ENCODE measurements at regions not wholly inside any gene's neighbourhood (a gene's known extent, or its start where the extent isn't known, plus 50 kb on each side); places are given as distances from the start of the nearest gene placed in this dataset.

- no peak for TF ChIP-seq CTCF (IDR thresholded peaks at IDR 0.05; ENCODE audit: low read depth, low read length)
- peaks cover 4% of the 10 kb centered on the region for H3K4me1 ChIP-seq (ENCODE audit: low read depth)
- no peaks in the 10 kb centered on the region for H3K36me3 ChIP-seq
- no peak overlapping the region for H3K4me3 ChIP-seq
- peak in 1 of 2 donors; percentile 22 for DNase-seq (ENCODE audit: low read depth in 1 of 2, low spot score in 1 of 2)
- H3K27ac ChIP-seq = no peak overlapping the region
- no peaks in the 10 kb centered on the region for H3K27me3 ChIP-seq
- no peaks in the 10 kb centered on the region for H3K9me3 ChIP-seq (ENCODE audit: low read depth)
Measured at GRCh38 chr4:107115185-107115847, 79.2 kb upstream of the DKK2 start.

- Histone ChIP-seq H3K27ac (no peak overlapping the region), H3K9me3 (ENCODE audit: low read depth) (no peaks in the 10 kb centered on the region), H3K4me1 (ENCODE audit: low read depth) (no peaks in the 10 kb centered on the region), H3K27me3 (no peaks in the 10 kb centered on the region), H3K36me3 (no peaks in the 10 kb centered on the region), H3K4me3 (no peak overlapping the region)
- no peak for DNase-seq (ENCODE audit: low read depth in 1 of 2, low spot score in 1 of 2)
- TF ChIP-seq CTCF (IDR thresholded peaks at IDR 0.05; ENCODE audit: low read depth, low read length) = no peak
Measured at GRCh38 chr4:107114059-107114458, 77.9 kb upstream of the DKK2 start.

- no peaks in the 10 kb centered on the region for H3K4me1 ChIP-seq (ENCODE audit: low read depth)
- no peak for TF ChIP-seq CTCF (IDR thresholded peaks at IDR 0.05; ENCODE audit: low read depth, low read length)
- no peak for DNase-seq (ENCODE audit: low read depth in 1 of 2, low spot score in 1 of 2)
Measured at GRCh38 chr4:107098401-107098800, 62.3 kb upstream of the DKK2 start.

GRCh38 chr4:107094976-107095375, 58.9 kb upstream of the DKK2 start:
- Histone ChIP-seq H3K27ac (no peak overlapping the region), H3K36me3 (no peaks in the 10 kb centered on the region), H3K27me3 (no peaks in the 10 kb centered on the region), H3K4me3 (no peak overlapping the region), H3K4me1 (ENCODE audit: low read depth) (no peaks in the 10 kb centered on the region), H3K9me3 (ENCODE audit: low read depth) (no peaks in the 10 kb centered on the region)
- DNase-seq (ENCODE audit: low read depth in 1 of 2, low spot score in 1 of 2) = peak in 1 of 2 donors; percentile 33
- TF ChIP-seq CTCF (IDR thresholded peaks at IDR 0.05; ENCODE audit: low read depth, low read length) = no peak

More at GRCh38 chr4:107098401-107098800, 62.3 kb upstream of the DKK2 start:
- Histone ChIP-seq H3K27ac (no peak overlapping the region), H3K36me3 (no peaks in the 10 kb centered on the region), H3K27me3 (no peaks in the 10 kb centered on the region), H3K9me3 (ENCODE audit: low read depth) (no peaks in the 10 kb centered on the region), H3K4me3 (no peak overlapping the region)

GRCh38 chr4:107094332-107094731, 58.2 kb upstream of the DKK2 start:
- peak; percentile 7 to 38 for DNase-seq (ENCODE audit: low read depth in 1 of 2, low spot score in 1 of 2)
- Histone ChIP-seq H3K36me3 (no peaks in the 10 kb centered on the region), H3K27ac (no peak overlapping the region), H3K27me3 (no peaks in the 10 kb centered on the region), H3K9me3 (ENCODE audit: low read depth) (no peaks in the 10 kb centered on the region), H3K4me3 (no peak overlapping the region), H3K4me1 (ENCODE audit: low read depth) (no peaks in the 10 kb centered on the region)
- TF ChIP-seq CTCF (IDR thresholded peaks at IDR 0.05; ENCODE audit: low read depth, low read length) = peak; percentile 39
